Ishikawa (cell line): ENCODE measurements at regions not wholly inside any gene's neighbourhood (a gene's known extent, or its start where the extent isn't known, plus 50 kb on each side); places are given as distances from the start of the nearest gene placed in this dataset.

Source experiments
- CEBPB ChIP-seq: IDR thresholded peaks from 2 replicates; pipeline ENCODE4 v1.6.1; 2012
- CREB1 ChIP-seq: IDR thresholded peaks from 2 replicates; pipeline ENCODE4 v1.6.1; 2012; ENCODE audit warnings: low read depth
- EGR1 ChIP-seq: IDR thresholded peaks from 2 replicates; pipeline ENCODE4 v1.6.1; 2012
- EP300 ChIP-seq: IDR thresholded peaks from 2 replicates; pipeline ENCODE4 v1.6.1; 2012; ENCODE audit warnings: borderline replicate concordance
- FOXM1 ChIP-seq: IDR thresholded peaks from 2 replicates; pipeline ENCODE4 v1.6.1; 2012; ENCODE audit warnings: low read depth, borderline replicate concordance
- NFIC ChIP-seq: IDR thresholded peaks from 2 replicates; pipeline ENCODE4 v1.6.1; 2012
- RAD21 ChIP-seq: IDR thresholded peaks from 2 replicates; pipeline ENCODE4 v1.6.1; 2012; ENCODE audit warnings: low read depth
- TAF1 ChIP-seq: IDR thresholded peaks from 2 replicates; pipeline ENCODE4 v1.6.1; 2012; ENCODE audit warnings: low read depth, mild to moderate bottlenecking
- TCF12 ChIP-seq: IDR thresholded peaks from 2 replicates; pipeline ENCODE4 v1.6.1; 2012; ENCODE audit warnings: low read depth
- TEAD4 ChIP-seq: IDR thresholded peaks from 2 replicates; pipeline ENCODE4 v1.6.1; 2012
- YY1 ChIP-seq: IDR thresholded peaks from 2 replicates; pipeline ENCODE4 v1.6.1; 2012; ENCODE audit warnings: low read depth
- ZBTB7A ChIP-seq: IDR thresholded peaks from 2 replicates; pipeline ENCODE4 v1.6.1; 2012; ENCODE audit warnings: low read depth
- TF ChIP-seq, protein P1 (sequence below): IDR thresholded peaks from 2 replicates; pipeline ENCODE4 v1.6.1; 2012
- TF ChIP-seq, protein P2 (sequence below): IDR thresholded peaks from 2 replicates; pipeline ENCODE4 v1.6.1; 2012
- TF ChIP-seq, protein P3 (sequence below): IDR thresholded peaks from 2 replicates; pipeline ENCODE4 v1.6.1; 2012; ENCODE audit warnings: low read depth, mild to moderate bottlenecking

DNA sequence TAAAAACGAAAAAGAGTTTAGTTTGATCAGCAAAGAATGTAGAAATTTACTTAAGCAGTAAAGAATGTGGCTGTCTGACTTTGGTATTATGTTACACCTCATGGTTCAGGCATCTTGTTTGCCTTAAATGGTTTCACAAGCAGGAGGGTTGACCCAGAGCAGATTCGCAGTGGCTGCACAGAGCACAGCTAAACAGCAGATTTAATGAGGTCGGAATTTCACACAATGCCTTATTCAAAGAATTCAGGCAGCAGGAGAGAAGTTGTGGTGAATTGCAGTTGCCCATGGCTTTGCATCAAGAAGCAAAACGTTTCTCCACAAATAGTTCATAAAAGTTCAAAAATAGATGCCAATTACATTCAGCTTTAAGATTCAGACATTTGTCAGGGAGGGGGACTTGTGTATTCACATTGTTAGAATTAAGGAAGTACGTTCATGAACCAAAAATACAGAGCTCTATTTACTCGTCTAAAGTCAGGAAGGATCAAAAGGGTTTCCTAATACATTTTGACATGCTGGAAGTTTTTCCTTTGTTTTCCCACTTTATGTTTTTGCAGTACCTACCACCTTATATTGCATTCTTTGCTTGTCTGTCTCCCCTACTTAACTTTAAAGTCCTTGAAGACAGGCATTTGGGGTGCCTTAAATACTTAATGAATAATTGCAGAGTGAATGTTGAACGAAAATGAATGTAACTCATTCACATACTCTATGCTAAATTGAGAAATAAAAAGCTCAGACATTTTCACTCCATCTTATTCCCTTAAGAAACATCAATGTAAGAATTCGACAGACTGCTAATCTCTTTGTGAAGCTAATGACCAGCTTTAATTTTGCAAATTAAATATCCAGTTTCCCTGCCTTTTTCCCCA is 1163.6 kb upstream of the CITED2 start:
- TF ChIP-seq RAD21 (no peak), TCF12 (0 out of 2 replicates have a peak, but pooled peaks have one; percentile 49), EGR1 (no peak), FOXM1 (peak; percentile 71), TEAD4 (peak; percentile 77), EP300 (peak; percentile 76)
- TF ChIP-seq, protein P1, sequence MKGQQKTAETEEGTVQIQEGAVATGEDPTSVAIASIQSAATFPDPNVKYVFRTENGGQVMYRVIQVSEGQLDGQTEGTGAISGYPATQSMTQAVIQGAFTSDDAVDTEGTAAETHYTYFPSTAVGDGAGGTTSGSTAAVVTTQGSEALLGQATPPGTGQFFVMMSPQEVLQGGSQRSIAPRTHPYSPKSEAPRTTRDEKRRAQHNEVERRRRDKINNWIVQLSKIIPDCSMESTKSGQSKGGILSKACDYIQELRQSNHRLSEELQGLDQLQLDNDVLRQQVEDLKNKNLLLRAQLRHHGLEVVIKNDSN = no peak

DNA sequence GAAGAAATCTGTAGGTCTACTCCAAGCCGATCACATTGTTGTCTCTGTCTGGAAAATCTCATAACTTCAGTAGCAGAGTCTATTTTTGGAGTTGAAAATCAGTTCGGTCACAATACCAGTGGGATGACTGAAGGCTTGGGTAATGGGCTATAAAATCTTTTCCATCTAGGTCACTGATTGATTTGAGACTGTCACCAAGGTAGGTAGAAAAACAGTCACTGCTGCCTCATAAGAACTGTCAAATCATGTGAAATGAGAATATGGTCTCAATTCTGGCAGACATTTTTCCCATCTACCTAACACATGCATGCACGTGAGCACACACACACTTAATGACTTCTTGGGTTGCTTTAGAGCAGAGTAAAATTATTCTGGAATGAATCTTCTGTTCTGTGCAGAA is 1162.8 kb upstream of the CITED2 start:
- TF ChIP-seq TAF1 = no peak
- peak; percentile 46; the same call in 1 of the 2 replicates for TF ChIP-seq YY1
- TF ChIP-seq EP300 = no peak

- TF ChIP-seq, protein P1 = no peak
These were observed 1161.1 kb upstream of the CITED2 start for GRCh38 chr6:140535511-140535910.

GRCh38 chr6:140533526-140533925 is 1159.1 kb upstream of the CITED2 start:
- no peak for TF ChIP-seq FOXM1
- no peak for TF ChIP-seq CREB1
- no peak for TF ChIP-seq NFIC
- TF ChIP-seq TAF1 = no peak
- TF ChIP-seq, protein P1 = no peak
- no peak for TF ChIP-seq EGR1
- TF ChIP-seq, protein P2, sequence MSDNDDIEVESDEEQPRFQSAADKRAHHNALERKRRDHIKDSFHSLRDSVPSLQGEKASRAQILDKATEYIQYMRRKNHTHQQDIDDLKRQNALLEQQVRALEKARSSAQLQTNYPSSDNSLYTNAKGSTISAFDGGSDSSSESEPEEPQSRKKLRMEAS = no peak
- TF ChIP-seq ZBTB7A = no peak
- TF ChIP-seq CEBPB = no peak
- no peak for TF ChIP-seq TEAD4
- TF ChIP-seq YY1 = no peak
- no peak for TF ChIP-seq EP300
- TF ChIP-seq TCF12 = no peak
- TF ChIP-seq RAD21 = no peak
- TF ChIP-seq, protein P3, sequence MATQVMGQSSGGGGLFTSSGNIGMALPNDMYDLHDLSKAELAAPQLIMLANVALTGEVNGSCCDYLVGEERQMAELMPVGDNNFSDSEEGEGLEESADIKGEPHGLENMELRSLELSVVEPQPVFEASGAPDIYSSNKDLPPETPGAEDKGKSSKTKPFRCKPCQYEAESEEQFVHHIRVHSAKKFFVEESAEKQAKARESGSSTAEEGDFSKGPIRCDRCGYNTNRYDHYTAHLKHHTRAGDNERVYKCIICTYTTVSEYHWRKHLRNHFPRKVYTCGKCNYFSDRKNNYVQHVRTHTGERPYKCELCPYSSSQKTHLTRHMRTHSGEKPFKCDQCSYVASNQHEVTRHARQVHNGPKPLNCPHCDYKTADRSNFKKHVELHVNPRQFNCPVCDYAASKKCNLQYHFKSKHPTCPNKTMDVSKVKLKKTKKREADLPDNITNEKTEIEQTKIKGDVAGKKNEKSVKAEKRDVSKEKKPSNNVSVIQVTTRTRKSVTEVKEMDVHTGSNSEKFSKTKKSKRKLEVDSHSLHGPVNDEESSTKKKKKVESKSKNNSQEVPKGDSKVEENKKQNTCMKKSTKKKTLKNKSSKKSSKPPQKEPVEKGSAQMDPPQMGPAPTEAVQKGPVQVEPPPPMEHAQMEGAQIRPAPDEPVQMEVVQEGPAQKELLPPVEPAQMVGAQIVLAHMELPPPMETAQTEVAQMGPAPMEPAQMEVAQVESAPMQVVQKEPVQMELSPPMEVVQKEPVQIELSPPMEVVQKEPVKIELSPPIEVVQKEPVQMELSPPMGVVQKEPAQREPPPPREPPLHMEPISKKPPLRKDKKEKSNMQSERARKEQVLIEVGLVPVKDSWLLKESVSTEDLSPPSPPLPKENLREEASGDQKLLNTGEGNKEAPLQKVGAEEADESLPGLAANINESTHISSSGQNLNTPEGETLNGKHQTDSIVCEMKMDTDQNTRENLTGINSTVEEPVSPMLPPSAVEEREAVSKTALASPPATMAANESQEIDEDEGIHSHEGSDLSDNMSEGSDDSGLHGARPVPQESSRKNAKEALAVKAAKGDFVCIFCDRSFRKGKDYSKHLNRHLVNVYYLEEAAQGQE = no peak

DNA sequence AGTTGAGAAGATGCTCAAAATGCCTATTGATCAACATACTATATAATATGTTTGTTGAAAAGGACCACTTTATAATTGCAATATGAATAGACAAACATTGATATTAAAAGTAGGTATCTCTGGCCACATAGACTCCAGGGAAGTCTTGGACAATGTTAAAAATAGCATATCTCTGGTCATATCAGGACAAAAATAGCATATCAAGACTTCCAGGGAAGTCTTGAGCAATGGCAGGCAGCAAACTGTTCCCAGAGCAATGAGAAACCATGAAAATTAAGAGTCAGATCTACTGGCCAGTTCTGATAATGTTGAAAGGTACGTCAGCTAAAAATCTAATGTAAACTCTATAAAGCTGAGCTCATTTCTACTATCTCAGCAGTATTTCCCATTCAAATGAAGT is 1130.3 kb upstream of the CITED2 start:
- TF ChIP-seq TEAD4 (no peak), EP300 (no peak), TCF12 (no peak), EGR1 (no peak), RAD21 (no peak)
- TF ChIP-seq, protein P2 = no peak

- TF ChIP-seq TAF1 = no peak
- TF ChIP-seq FOXM1 = no peak
- TF ChIP-seq, protein P3 = no peak
- no peak for TF ChIP-seq EGR1
- TF ChIP-seq TEAD4 = no peak
- no peak for TF ChIP-seq YY1
These were observed 1126.4 kb upstream of the CITED2 start for GRCh38 chr6:140500849-140501248.
